GM12878 (cell line): ENCODE measurements at regions not wholly inside any gene's neighbourhood (a gene's known extent, or its start where the extent isn't known, plus 50 kb on each side); places are given as distances from the start of the nearest gene placed in this dataset.

ENCODE experiments used
- CTCF ChIP-seq, 3 experiments: IDR thresholded peaks in 2 of 3; conservative IDR thresholded peaks in 1 of 3; 2 replicates each; pipeline ENCODE4 v1.5.1; 2011; ENCODE audit warnings: low read depth in 3 of 3, low read length in 3 of 3, mild to moderate bottlenecking in 3 of 3, control low read depth in 2 of 3, moderate library complexity in 2 of 3, inconsistent platforms in 1 of 3, mixed read lengths in 1 of 3; ENCODE audit not compliant: control insufficient read depth in 2 of 3, insufficient read depth in 1 of 3; ENCODE audit errors: extremely low read depth in 1 of 3
- POLR2A ChIP-seq: IDR thresholded peaks from 2 replicates; pipeline ENCODE4 v1.6.1; 2011; ENCODE audit warnings: low read depth, mild to moderate bottlenecking, low read length

- TF ChIP-seq CTCF (IDR thresholded peaks at IDR 0.05 in 2 of 3, conservative IDR thresholded peaks at IDR 0.05 in 1 of 3; ENCODE audit: control insufficient read depth in 2 of 3, extremely low read depth in 1 of 3, insufficient read depth in 1 of 3, low read depth in 3 of 3, low read length in 3 of 3): no peak
- no peak for TF ChIP-seq POLR2A
Observed at GRCh38 chr20:54355631-54356280, 119.6 kb upstream of the DOK5 start.
